ENCODE measurements at regions not wholly inside any gene's neighbourhood (a gene's known extent, or its start where the extent isn't known, plus 50 kb on each side); places are given as distances from the start of the nearest gene placed in this dataset.

DNA sequence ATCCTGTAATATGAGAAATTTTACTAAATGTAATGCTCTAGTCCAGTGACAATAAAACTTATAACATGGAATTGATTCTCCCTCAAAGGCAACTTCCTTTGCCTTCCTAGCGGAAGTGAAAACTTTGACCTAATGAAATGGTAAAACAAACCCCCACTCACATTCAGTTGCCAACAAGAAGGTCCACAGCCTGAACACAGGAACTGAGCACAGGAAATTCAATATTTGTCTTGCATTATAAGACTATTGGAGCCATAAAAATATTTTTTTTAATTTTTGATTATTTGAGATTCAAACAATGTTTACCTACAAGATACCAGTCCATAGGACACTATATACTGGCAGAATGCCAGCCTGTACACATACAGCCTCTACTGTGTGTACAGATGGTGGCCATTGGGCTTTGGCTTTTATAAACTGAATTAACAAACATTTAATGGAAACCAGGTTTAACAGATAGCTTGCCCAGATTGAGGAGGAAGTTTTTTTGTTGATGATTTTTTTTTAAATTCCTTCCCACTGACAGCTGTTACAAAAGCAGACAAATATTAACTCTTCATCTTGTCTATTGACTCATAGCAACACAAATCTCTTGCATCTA lies 481.5 kb upstream of the JAG1 start:
- H3K27me3 ChIP-seq (replicated peaks), result no peaks in the 10 kb centered on the region
- H3K4me3 ChIP-seq (ENCODE audit: low read depth, low read length), result no peak overlapping the region
- DNase-seq, result no peak
- in situ Hi-C loops (cut with HindIII; ENCODE audit: low pct_ligation_motif_present, low sequenced_read_pairs), result no loop called here
- H3K36me3 ChIP-seq (replicated peaks), result no peaks in the 10 kb centered on the region
- TF ChIP-seq, protein P1, sequence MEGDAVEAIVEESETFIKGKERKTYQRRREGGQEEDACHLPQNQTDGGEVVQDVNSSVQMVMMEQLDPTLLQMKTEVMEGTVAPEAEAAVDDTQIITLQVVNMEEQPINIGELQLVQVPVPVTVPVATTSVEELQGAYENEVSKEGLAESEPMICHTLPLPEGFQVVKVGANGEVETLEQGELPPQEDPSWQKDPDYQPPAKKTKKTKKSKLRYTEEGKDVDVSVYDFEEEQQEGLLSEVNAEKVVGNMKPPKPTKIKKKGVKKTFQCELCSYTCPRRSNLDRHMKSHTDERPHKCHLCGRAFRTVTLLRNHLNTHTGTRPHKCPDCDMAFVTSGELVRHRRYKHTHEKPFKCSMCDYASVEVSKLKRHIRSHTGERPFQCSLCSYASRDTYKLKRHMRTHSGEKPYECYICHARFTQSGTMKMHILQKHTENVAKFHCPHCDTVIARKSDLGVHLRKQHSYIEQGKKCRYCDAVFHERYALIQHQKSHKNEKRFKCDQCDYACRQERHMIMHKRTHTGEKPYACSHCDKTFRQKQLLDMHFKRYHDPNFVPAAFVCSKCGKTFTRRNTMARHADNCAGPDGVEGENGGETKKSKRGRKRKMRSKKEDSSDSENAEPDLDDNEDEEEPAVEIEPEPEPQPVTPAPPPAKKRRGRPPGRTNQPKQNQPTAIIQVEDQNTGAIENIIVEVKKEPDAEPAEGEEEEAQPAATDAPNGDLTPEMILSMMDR (IDR thresholded peaks at IDR 0.05; ENCODE audit: low read depth, low read length, missing control alignments), result no peak
- no peak overlapping the region for H3K27ac ChIP-seq

DNA sequence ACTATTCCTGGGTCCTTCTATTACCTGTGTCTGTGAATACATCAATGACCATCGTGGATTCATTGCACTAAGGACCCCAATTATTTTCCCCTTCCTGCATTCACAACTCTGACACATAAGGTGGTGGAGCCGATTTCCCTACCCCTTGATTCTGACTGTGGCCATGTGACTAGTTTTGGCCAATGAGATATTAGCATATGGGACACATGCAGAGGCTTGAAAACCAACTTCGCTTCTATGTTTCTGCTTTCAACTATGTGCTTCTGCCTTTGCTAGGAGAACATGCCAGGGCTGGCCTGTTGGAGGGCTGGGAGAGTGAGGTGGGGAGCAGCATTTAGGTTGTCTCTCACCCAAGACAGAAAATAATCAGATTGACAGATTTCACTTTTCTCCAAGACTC lies 483.1 kb upstream of the JAG1 start:
- no peak overlapping the region for H3K27ac ChIP-seq
- no peak for DNase-seq
- no peaks in the 10 kb centered on the region for H3K27me3 ChIP-seq (replicated peaks)
- in situ Hi-C loops (cut with HindIII; ENCODE audit: low pct_ligation_motif_present, low sequenced_read_pairs), result no loop called here
- H3K36me3 ChIP-seq (replicated peaks), result no peaks in the 10 kb centered on the region
- H3K4me3 ChIP-seq (ENCODE audit: low read depth, low read length), result no peak overlapping the region
- TF ChIP-seq, protein P1 (IDR thresholded peaks at IDR 0.05; ENCODE audit: low read depth, low read length, missing control alignments), result no peak

DNA sequence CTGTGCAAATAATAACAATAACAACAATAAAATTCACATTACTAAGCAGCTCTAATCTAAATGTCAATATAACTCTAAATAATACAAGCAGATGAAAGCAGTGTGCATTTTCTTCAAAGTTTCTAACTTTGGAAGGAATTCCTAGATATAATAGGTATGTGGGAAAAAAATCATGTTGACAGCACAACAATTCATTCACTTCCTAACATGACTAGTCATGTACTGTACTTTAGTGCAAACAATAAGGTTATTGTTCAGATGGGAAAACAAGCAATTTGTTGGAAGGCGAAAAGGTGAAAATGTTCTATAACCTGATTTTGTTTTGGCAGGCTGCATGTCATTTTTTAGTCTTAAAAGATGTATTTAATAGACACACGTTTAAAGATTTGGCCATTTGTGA lies 484.3 kb upstream of the JAG1 start:
- Histone ChIP-seq H3K27ac (no peak overlapping the region), H3K27me3 (replicated peaks) (no peaks in the 10 kb centered on the region), H3K4me3 (ENCODE audit: low read depth, low read length) (no peak overlapping the region), H3K36me3 (replicated peaks) (no peaks in the 10 kb centered on the region)
- no peak for DNase-seq
- in situ Hi-C loops (cut with HindIII; ENCODE audit: low pct_ligation_motif_present, low sequenced_read_pairs), result no loop called here
- TF ChIP-seq, protein P1 (IDR thresholded peaks at IDR 0.05; ENCODE audit: low read depth, low read length, missing control alignments), result no peak

DNA sequence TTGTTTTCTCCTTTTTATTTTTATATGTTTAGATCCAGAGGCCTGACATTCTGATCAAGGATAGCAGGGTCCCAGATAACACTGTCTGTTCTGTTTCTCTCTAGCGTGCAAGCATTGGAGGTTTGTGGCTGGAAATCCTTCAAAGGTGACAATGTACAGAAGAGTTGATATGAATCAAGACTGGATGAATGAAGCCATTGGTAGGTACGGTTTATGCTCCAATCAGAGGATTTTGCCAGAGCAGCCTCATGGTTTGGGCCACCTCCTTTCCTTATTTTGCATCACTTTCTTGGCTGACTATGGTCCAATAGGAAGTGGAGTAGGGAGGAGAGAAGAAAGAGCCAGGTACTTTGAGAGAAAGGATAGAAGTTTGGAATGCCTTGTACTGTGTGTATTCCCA lies 484.8 kb upstream of the JAG1 start:
- Histone ChIP-seq H3K27me3 (replicated peaks) (no peaks in the 10 kb centered on the region), H3K4me3 (ENCODE audit: low read depth, low read length) (no peak overlapping the region), H3K36me3 (replicated peaks) (no peaks in the 10 kb centered on the region), H3K27ac (no peak overlapping the region)
- TF ChIP-seq, protein P1 (IDR thresholded peaks at IDR 0.05; ENCODE audit: low read depth, low read length, missing control alignments), result no peak
- no peak for DNase-seq
- in situ Hi-C loops (cut with HindIII; ENCODE audit: low pct_ligation_motif_present, low sequenced_read_pairs), result no loop called here

DNA sequence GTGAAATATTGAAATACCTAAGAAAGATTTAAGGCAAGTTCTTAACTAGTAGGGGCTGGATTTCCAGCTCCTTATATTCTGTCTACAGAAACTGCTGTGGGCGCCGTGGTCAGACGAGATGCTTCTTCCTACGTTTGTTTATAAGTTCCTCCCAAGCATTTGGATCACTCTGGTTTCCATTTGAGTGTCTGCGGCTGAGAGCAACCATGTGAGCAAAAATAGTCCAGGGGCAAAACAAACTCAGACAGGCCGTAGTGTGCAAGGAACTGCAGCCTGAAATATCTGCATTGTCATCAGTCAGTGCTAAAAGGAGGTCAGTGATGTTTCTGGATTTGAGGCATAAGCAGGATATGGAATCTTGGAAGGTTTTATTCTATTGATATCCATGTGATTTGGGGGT lies 485.9 kb upstream of the JAG1 start:
- peak overlapping the region; percentile 7 for H3K27ac ChIP-seq
- H3K36me3 ChIP-seq (replicated peaks), result no peaks in the 10 kb centered on the region
- no peaks in the 10 kb centered on the region for H3K27me3 ChIP-seq (replicated peaks)
- peak; percentile 68 for DNase-seq
- in situ Hi-C loops (cut with HindIII; ENCODE audit: low pct_ligation_motif_present, low sequenced_read_pairs), result no loop called here
- TF ChIP-seq, protein P1 (IDR thresholded peaks at IDR 0.05; ENCODE audit: low read depth, low read length, missing control alignments), result no peak
- no peak overlapping the region for H3K4me3 ChIP-seq (ENCODE audit: low read depth, low read length)
